NCI-H226 (cell line): ENCODE measurements at regions not wholly inside any gene's neighbourhood (a gene's known extent, or its start where the extent isn't known, plus 50 kb on each side); places are given as distances from the start of the nearest gene placed in this dataset.
"Not testable (repeated sequence)": the region's sequence is repeated elsewhere in the genome, so short reads cannot be mapped to it uniquely, and the experiment has no call there.

Source experiments
- DNase-seq: peaks from one replicate; pipeline ENCODE4 v3.0.0-alpha.2; 2015

GRCh38 chr2:7732497-7732896 is 815.3 kb downstream of the RNF144A start:
- DNase-seq = no peak

DNA sequence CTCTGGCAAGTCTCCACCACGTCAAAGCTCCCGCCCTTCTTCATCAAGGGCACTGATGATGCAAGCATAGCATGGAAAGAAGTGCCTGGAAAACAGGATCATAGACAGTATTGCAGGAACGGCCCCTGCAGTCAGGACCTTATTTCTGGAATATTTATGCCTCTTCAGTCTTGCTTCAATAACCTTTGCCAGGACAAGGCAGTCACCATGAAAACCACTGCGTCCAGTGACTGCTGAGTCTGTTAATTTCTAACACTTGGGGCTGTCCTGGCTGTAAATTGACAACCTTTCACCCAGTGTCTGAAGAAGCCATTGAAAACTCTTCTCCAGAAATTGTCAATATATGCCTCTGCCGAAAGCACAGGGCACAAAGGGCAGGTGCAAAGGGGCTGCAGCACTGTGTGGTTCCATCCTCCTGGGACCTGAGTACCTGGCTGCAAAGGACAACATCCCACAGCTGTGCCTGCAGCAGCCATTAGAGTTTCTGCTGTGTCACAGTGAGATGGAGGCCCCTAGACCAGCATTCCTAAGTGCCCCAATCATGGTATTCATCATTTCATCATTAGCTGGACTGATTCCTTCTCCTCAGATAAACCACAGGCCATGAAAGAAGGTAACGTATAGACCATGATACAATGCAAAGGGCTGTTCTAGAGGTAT is 819.6 kb downstream of the RNF144A start:
- peak; percentile 7 for DNase-seq

- peak; percentile 39 for DNase-seq
These were observed 821.4 kb downstream of the RNF144A start for GRCh38 chr2:7738596-7738995.

DNA sequence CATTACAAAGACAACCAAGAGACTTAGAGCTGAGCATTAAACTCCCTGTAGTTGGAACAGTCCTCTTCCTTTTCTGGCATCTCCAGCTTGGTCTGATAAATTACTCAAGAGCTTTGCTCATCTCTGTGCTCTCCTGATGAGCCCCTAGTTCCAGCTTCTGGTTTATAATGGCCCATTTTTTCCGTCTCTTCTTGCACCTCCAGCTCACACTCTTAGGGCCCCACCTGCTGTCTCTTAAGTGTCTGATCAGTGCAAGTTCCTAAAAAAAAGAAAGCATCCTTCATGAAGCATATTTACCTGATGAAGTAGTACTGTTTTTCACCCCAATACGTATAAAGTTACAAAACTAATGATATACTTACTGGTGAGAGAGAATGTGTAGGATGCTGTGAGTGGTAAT is 822.9 kb downstream of the RNF144A start:
- DNase-seq = no peak

DNA sequence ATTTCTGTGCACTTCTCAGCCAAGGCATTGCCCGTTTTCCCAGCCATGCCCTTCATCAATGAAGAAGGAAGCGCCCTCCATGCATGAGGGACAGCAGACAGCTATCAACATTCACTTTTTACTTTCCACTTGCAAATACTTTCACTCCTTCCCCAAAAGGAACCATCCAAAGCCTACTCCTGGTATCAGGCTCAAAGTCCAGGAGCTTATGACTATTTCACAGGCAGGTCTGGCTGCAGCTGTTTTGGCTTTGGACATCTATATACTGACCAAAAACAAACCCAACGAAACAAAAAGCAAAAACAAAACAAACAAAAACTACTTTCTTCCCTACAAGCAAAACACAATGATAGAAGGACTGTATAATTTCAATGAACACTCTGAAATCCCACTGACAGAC is 825.1 kb downstream of the RNF144A start:
- no peak for DNase-seq

- no peak for DNase-seq
These were observed 827.6 kb downstream of the RNF144A start for GRCh38 chr2:7744827-7745226.

DNA sequence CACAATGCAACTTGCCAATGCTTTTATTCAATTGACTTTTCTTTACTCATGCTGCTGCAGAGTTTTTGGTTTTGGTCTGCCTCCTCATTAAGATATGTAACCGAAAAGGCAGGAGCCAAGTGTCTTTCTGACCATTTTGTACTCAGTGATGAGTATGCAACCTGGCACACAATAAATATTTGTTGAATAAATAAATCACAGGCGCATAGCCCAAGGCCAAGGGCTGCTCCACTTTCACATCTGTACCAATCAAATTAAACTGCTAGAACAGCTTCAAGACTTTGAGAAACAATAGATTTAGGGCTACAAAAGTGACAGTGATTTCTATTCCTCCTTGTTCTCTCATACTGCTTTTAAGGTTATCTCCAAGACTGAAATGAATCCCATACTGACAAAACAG is 828.2 kb downstream of the RNF144A start:
- no peak for DNase-seq

GRCh38 chr2:7748717-7749415 is 831.7 kb downstream of the RNF144A start:
- peak; percentile 11 for DNase-seq

GRCh38 chr2:7749895-7750559 is 832.8 kb downstream of the RNF144A start:
- DNase-seq = no peak

DNA sequence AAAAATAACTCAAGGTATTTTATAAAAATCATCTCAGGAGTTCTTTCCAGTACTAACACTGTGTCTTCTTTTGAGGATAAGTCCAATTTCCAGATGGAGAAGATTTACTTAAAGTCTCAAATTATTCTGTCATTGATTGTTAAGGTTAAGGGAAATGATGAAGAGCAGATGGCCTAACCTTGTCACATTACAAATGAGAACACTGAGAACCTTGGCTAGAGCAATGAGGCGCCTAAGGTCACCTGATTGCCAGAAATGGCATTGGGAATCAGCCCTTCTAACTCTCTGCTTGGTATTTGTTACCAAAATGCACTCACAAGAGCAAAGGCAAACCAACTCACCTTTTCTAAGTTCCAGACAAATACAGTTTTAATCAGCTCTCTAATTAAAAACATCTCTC is 835.1 kb downstream of the RNF144A start:
- DNase-seq = no peak

DNA sequence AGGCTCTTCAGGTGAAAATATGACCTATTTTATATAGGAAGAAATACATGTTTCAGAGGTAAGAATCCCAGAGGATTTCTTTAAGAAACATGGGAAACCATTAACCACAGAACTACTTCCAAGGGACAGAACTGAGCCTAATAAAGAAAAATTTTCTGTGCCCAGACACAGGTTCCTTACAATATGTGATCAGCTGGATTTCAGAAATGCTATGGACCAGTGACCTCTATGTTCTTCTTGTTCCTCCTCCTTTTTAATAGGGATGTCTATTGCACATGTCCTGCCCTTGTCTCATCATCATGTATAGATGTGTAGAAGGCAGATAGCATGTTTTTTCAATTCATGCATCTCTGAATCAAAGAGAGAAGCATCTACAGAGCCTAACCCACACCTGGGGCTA is 836.6 kb downstream of the RNF144A start:
- DNase-seq = no peak

- no peak for DNase-seq
These were observed 838.7 kb downstream of the RNF144A start for GRCh38 chr2:7755879-7756278.

DNA sequence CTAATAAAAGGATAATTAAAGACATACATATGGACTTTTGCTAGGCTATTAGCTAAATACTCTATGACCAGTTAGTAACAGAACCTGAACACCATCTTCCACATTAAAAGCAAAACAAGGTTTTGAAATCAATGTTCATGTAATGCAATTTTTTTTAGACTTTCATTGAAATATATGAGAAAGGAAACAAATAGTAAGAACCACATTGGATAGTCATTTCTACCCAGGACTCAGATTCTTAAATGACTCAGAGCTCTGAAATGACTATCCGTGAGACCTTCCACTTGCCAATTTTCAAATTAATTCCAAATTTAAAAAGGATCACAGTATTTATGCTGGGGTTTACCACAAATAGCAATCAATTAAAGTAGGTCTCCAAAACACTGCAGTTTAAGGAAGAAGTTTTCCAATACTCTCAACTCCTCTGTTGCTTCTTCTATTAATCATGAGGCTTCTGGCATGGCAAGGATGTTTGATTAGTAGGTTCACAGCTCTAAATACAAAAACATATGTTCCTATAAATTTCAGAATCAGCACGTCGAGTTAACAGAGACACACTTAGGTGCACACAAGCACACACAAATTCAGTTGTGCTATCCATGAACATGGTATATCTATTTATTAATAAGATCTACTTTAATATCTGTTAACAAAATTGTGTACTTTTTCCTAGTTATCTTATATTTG is 841.0 kb downstream of the RNF144A start:
- no peak for DNase-seq

DNA sequence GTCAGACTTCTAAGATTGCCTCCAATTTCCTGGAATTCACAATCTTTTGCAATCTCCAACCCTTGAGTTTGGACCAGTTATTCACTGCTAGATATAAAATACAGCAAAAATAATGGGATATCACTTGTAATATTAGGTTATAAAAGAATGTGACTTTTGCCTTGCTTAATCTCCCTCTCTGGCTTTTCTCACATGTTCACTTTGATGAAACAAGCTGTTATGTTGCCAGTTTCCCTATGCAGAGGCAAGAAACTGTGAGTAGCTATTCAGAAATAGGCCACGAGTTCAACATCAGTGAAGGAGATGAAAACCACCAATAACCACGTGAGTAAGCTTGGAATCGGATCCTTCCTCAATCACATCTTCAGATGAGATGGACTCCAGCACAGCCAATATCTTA is 842.7 kb downstream of the RNF144A start:
- DNase-seq = no peak

GRCh38 chr2:7763418-7763817 is 846.2 kb downstream of the RNF144A start:
- DNase-seq = not testable (repeated sequence)

GRCh38 chr2:7765236-7765635 is 848.0 kb downstream of the RNF144A start:
- no peak for DNase-seq

DNA sequence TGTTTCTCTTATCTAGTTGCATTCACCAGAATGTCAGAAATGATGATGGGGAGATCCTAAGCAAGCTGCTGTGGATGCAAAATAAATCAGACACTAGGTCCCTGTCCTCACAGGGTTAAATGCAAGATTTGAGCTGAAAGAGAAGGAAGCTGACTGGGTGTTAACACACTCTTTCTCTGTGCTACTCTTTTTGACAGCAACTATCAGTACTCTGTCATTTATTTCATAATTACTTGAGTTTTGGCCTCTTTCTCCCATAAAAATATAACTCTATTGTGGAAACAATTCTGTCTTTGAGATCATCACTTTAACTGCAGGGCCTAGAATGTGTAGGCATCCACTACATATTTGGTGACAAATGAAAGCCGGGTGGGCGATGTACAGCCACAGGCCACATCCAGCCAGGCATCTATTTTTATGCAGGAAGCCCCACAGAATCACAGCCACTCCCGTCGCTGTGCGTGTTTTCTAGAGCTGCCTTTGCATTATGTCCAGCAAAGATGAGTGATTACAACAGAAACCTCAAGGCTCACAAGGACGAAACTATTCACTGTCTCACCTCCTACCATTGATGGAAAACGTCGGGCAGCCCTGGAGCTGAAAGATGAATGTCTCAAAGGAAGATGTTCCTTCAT is 849.0 kb downstream of the RNF144A start:
- no peak for DNase-seq

DNA sequence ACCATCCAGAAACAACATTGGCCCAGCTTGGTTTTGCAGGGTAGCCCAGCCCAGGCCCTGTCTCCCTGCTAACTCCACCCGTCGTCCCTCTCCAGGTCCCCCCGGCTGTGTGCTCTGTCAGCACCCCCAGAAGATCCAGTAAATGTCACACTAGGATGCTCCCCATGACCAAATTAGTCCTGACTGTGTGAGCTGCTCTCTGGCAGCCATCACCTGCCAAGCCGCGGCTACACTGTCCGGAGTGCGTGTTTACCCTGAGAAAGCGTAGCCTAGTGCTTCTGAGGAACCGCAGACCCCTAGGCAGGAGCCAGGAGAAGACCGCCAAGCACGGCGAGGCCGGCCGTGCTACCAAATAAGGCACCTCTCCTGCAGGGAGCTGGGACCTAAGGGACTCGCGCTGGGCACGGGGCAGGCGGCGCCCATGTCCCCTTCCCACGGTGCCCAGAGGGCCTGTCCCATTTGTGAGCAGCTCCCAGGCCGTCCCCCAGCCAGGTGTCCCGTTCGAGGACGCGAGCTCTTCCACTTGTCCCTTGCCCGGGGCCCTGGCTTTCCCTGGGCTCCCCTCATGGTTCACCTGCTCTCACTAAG is 849.9 kb downstream of the RNF144A start:
- no peak for DNase-seq

- DNase-seq = no peak
These were observed 850.7 kb downstream of the RNF144A start for GRCh38 chr2:7767902-7768301.

DNA sequence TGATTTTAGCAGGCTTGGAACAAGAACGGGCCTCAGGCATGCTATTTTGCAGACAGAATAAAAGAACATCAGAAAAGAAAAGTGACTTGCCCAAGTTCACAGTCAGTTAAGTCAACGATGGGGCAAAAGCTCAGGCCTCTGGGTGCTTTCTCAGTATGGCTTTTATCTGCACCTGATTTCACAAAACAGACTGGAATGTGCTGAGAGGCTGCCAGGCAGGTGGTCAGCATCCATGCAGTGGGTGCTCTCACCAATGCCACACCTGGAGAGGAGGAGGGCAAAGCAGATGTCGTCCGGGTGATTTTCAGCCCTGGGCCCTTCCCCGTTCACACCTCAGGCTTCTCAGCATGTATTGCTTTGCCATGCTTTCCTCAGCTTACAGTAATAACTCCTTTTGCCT is 854.6 kb downstream of the RNF144A start:
- no peak for DNase-seq

- peak; percentile 44 for DNase-seq
These were observed 856.4 kb downstream of the RNF144A start for GRCh38 chr2:7773362-7774360.
